IMR-90 (cell line): ENCODE measurements at regions not wholly inside any gene's neighbourhood (a gene's known extent, or its start where the extent isn't known, plus 50 kb on each side); places are given as distances from the start of the nearest gene placed in this dataset.
A peak's percentile ranks its signal among the peaks of the same experiment; 100 is the strongest.

Source experiments
- ATAC-seq: fragments of 200-7000 bp; cut with Tn5 transposase; 2 replicates; pipeline ENCODE4 v1.9.1; 2020; ENCODE audit warnings: low read depth, mild to moderate bottlenecking, moderate library complexity
- BruUV-seq: library from RNA; stranded (reverse); fragments of 400-500 nt; replicated peaks from 2 replicates; lab custom pipeline; 2021; lab: Mats Ljungman, UMichigan
- CTCF ChIA-PET: fragments of 300-600 bp; formaldehyde crosslinking; extraction: SDS; loops from one replicate; lab custom pipeline; 2021; ENCODE audit warnings: antibody characterized with exemption; lab: Yijun Ruan, JAX
- POLR2A ChIA-PET: fragments of 300-600 bp; sonication (Branson Sonifier 250); formaldehyde crosslinking; loops from one replicate; lab custom pipeline; 2022; ENCODE audit warnings: antibody characterized with exemption; ENCODE audit not compliant: unreplicated experiment; lab: Charles Lee
- DNase-seq: peaks from one replicate; pipeline ENCODE4 v3.0.0; 2013
- H2AFZ ChIP-seq: replicated peaks from 2 replicates; pipeline ENCODE3; 2013; ENCODE audit warnings: low read length, mild to moderate bottlenecking; ENCODE audit not compliant: poor library complexity
- H2AK5ac ChIP-seq: 2 replicates; pipeline ENCODE4 v1.6.1; 2013; ENCODE audit warnings: low read depth, low read length, inconsistent platforms
- H2AK9ac ChIP-seq: replicated peaks from 2 replicates; pipeline ENCODE3; 2013; ENCODE audit warnings: mild to moderate bottlenecking, low read depth, low read length, moderate library complexity; ENCODE audit not compliant: poor library complexity
- H2BK120ac ChIP-seq: 2 replicates; pipeline ENCODE4 v1.6.1; 2013; ENCODE audit warnings: low read depth, low read length, inconsistent platforms
- H2BK15ac ChIP-seq: 3 replicates; pipeline ENCODE4 v1.6.1; 2013; ENCODE audit warnings: low read depth, low read length, inconsistent platforms
- H2BK20ac ChIP-seq: 2 replicates; pipeline ENCODE4 v1.6.1; 2013; ENCODE audit warnings: low read depth, mild to moderate bottlenecking, inconsistent platforms, low read length, moderate library complexity
- H2BK5ac ChIP-seq: 2 replicates; pipeline ENCODE4 v1.6.1; 2013; ENCODE audit warnings: mild to moderate bottlenecking, low read depth, low read length, inconsistent platforms; ENCODE audit not compliant: poor library complexity, severe bottlenecking
- H3K14ac ChIP-seq: replicated peaks from 2 replicates; pipeline ENCODE4 v1.6.1; 2013; ENCODE audit warnings: low read depth, low read length, inconsistent platforms
- H3K18ac ChIP-seq: 2 replicates; pipeline ENCODE4 v1.6.1; 2013; ENCODE audit warnings: low read depth, low read length, control low read depth
- H3K23ac ChIP-seq: 2 replicates; pipeline ENCODE4 v1.6.1; 2013; ENCODE audit warnings: low read depth, low read length, inconsistent platforms
- H3K27ac ChIP-seq: 2 replicates; pipeline ENCODE4 v1.5.1; 2013; ENCODE audit warnings: mild to moderate bottlenecking, control low read depth, low read length; ENCODE audit not compliant: insufficient read depth
- H3K27me3 ChIP-seq: 2 replicates; pipeline ENCODE4 v1.6.1; 2013; ENCODE audit warnings: low read length; ENCODE audit not compliant: control insufficient read depth, insufficient read depth
- H3K36me3 ChIP-seq: 2 replicates; pipeline ENCODE4 v1.6.1; 2013; ENCODE audit warnings: low read length, mixed read lengths; ENCODE audit not compliant: control insufficient read depth, insufficient read depth
- H3K4ac ChIP-seq: 2 replicates; pipeline ENCODE4 v1.6.1; 2013; ENCODE audit warnings: low read depth, low read length, inconsistent platforms
- H3K4me1 ChIP-seq: 2 replicates; pipeline ENCODE4 v1.6.1; 2013; ENCODE audit warnings: low read length, mixed read lengths; ENCODE audit not compliant: control insufficient read depth, insufficient read depth
- H3K4me2 ChIP-seq: 2 replicates; pipeline ENCODE4 v1.6.1; 2013; ENCODE audit warnings: low read depth, mild to moderate bottlenecking, control low read depth, low read length, moderate library complexity
- H3K4me3 ChIP-seq: 2 replicates; pipeline ENCODE4 v1.5.1; 2013; ENCODE audit warnings: low read depth, mild to moderate bottlenecking, control low read depth, low read length, moderate library complexity; ENCODE audit not compliant: insufficient read depth
- H3K56ac ChIP-seq: 2 replicates; pipeline ENCODE4 v1.6.1; 2013; ENCODE audit warnings: low read length, inconsistent platforms; ENCODE audit not compliant: insufficient read depth; ENCODE audit errors: extremely low read depth
- H3K79me1 ChIP-seq, 2 experiments: 2 replicates each; pipeline ENCODE4 v1.6.1; 2013; ENCODE audit warnings: low read length in 2 of 2, inconsistent platforms in 1 of 2, low read depth in 1 of 2
- H3K9ac ChIP-seq: 2 replicates; pipeline ENCODE4 v1.6.1; 2013; ENCODE audit warnings: low read depth, low read length, control low read depth
- H3K9me1 ChIP-seq: 2 replicates; pipeline ENCODE4 v1.6.1; 2013; ENCODE audit warnings: low read length, inconsistent platforms; ENCODE audit not compliant: insufficient read depth
- H3K9me3 ChIP-seq: 2 replicates; pipeline ENCODE4 v1.6.1; 2013; ENCODE audit warnings: low read length; ENCODE audit not compliant: control insufficient read depth, insufficient read depth
- H4K20me1 ChIP-seq: 2 replicates; pipeline ENCODE4 v1.6.1; 2013; ENCODE audit warnings: low read length, inconsistent platforms; ENCODE audit not compliant: insufficient read depth
- H4K5ac ChIP-seq: 2 replicates; pipeline ENCODE4 v1.6.1; 2013; ENCODE audit warnings: mild to moderate bottlenecking, low read depth, low read length, control low read depth
- H4K8ac ChIP-seq, 2 experiments: 2 replicates each; pipeline ENCODE4 v1.6.1; 2013; ENCODE audit warnings: low read depth in 2 of 2, low read length in 2 of 2, control low read depth in 1 of 2, inconsistent platforms in 1 of 2
- H4K91ac ChIP-seq: 2 replicates; pipeline ENCODE4 v1.6.1; 2013; ENCODE audit warnings: low read depth, low read length, inconsistent platforms; ENCODE audit not compliant: insufficient read depth
- BHLHE40 ChIP-seq: fragments of 150-350 bp; IDR thresholded peaks from 2 replicates; pipeline ENCODE4 v1.6.1; 2016; ENCODE audit warnings: mild to moderate bottlenecking, low read depth, low read length
- CEBPB ChIP-seq: IDR thresholded peaks from 2 replicates; pipeline ENCODE4 v1.6.1; 2012; ENCODE audit warnings: low read depth, low read length, improper control_type of control experiment
- CTCF ChIP-seq: conservative IDR thresholded peaks from 2 replicates; pipeline ENCODE4 v1.5.1; 2012; ENCODE audit warnings: mild to moderate bottlenecking, low read depth, low read length, improper control_type of control experiment
- FOS ChIP-seq: fragments of 150-350 bp; IDR thresholded peaks from 2 replicates; pipeline ENCODE4 v1.6.1; 2016; ENCODE audit warnings: low read depth, low read length
- MAFK ChIP-seq: IDR thresholded peaks from 2 replicates; pipeline ENCODE4 v1.6.1; 2012; ENCODE audit warnings: low read depth, low read length, improper control_type of control experiment
- MAZ ChIP-seq: IDR thresholded peaks from 2 replicates; pipeline ENCODE4 v1.6.1; 2012; ENCODE audit warnings: low read depth, mild to moderate bottlenecking, low read length, improper control_type of control experiment, moderate library complexity, borderline replicate concordance
- RFX5 ChIP-seq: IDR thresholded peaks from 2 replicates; pipeline ENCODE4 v1.8.0; 2012; ENCODE audit warnings: low read depth, mild to moderate bottlenecking, low read length, moderate library complexity
- WGBS, 2 experiments: methylation state at CpG; one replicate each; pipeline versions ENCODE4 v1.1.5 to v1.1.7; 2013; ENCODE audit warnings: missing lambda C conversion rate in 2 of 2; ENCODE audit not compliant: insufficient read length in 1 of 2; ENCODE audit errors: extremely low coverage in 2 of 2; 5-methylcytosine and 5-hydroxymethylcytosine counted together
- dilution Hi-C: fragments of 300-500 bp; cut with HindIII; formaldehyde crosslinking; loops from one replicate; pipeline ENCODE4 v1.14.3; 2018; ENCODE audit warnings: low sequenced_read_pairs; ENCODE audit not compliant: unreplicated experiment
- in situ Hi-C: fragments of 300-500 bp; cut with MboI; formaldehyde crosslinking; loops from 3 replicates; pipeline ENCODE4 v1.14.3; 2019; ENCODE audit warnings: low sequenced_read_pairs, inconsistent platforms, mixed read lengths
- intact Hi-C: fragments of 100-400 bp; cut with micrococcal nuclease; formaldehyde crosslinking; loops from 2 replicates; pipeline ENCODE4 v1.10.0; 2022

DNA sequence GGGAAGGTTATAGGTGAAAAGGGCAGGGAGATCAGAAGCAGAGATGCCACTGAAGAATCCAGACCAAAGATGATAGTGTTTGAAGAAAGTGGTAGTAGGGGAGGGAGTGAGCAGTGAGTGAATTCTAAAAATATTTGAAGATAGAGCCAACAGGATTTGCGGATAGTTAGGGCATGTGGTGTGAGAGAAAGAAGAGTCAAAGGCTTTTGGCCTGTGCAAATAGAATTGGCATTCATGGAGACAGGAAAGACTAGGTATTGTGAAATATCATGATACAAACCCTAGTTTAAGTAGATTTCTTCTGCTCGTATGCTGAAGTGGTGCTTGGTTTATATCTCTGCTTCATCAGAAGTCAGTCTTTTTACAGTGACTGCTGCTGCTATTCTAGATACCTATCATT is 224.2 kb upstream of the CFAP20DC start:
- Histone ChIP-seq H2AFZ (no peak overlapping the region), H3K56ac (no peak overlapping the region), H3K36me3 (no peaks in the 10 kb centered on the region), H2BK120ac (no peak overlapping the region), H2BK5ac (peak overlapping the region; percentile 49), H4K8ac (0 out of 4 replicates have a peak overlapping the region, but pooled peaks of 1 of the 2 experiments have one; percentile 6), H3K79me1 (no peaks in the 10 kb centered on the region), H2BK15ac (no peak overlapping the region), H4K91ac (no peak overlapping the region), H3K14ac (no peak overlapping the region), H3K18ac (peak overlapping the region; percentile 14; the same call in 1 of the 2 replicates), H3K4me1 (peaks cover 5% of the 10 kb centered on the region; the same call in 1 of the 2 replicates), H4K5ac (no peak overlapping the region), H2AK9ac (no peak overlapping the region), H3K4ac (no peak overlapping the region), H2BK20ac (no peak overlapping the region), H3K23ac (no peak overlapping the region), H4K20me1 (no peaks in the 10 kb centered on the region), H3K4me3 (no peak overlapping the region), H3K27ac (no peak overlapping the region), H3K27me3 (no peaks in the 10 kb centered on the region), H2AK5ac (no peak overlapping the region), H3K9ac (no peak overlapping the region), H3K4me2 (no peak overlapping the region), H3K9me3 (no peaks in the 10 kb centered on the region), H3K9me1 (no peaks in the 10 kb centered on the region)
- no TSS peak for BruUV-seq
- POLR2A ChIA-PET: no interaction called here
- 80% methylated on average over 1 of the region's 2 CpGs; no CpG with 5 or more reads in 1 of the 2 experiments for WGBS, 2 experiments
- in situ Hi-C loops: no loop called here
- dilution Hi-C loops: no loop called here
- DNase-seq (peak; percentile 55), ATAC-seq (peak; percentile 40)
- TF ChIP-seq BHLHE40 (no peak), RFX5 (no peak), FOS (no peak), CEBPB (peak; percentile 90), MAFK (no peak), MAZ (no peak), CTCF (no peak)
- CTCF ChIA-PET: no interaction called here
- intact Hi-C loops: no loop called here
